ENCODE measurements at regions not wholly inside any gene's neighbourhood (a gene's known extent, or its start where the extent isn't known, plus 50 kb on each side); places are given as distances from the start of the nearest gene placed in this dataset.

GRCh38 chr17:68776451-68776850 is 175.3 kb upstream of the FAM20A start:
- no peak for TF ChIP-seq CTCF (conservative IDR thresholded peaks at IDR 0.05 in 1 of 2, IDR thresholded peaks at IDR 0.05 in 1 of 2; ENCODE audit: extremely low read depth in 1 of 2, insufficient read depth in 1 of 2, low read depth in 1 of 2, low read length in 2 of 2)
- TF ChIP-seq EZH2 (IDR thresholded peaks at IDR 0.05; ENCODE audit: borderline replicate concordance, low read length): no peak

All from mammary epithelial cell (primary cell).